IMR-90 (cell line): ENCODE measurements at regions not wholly inside any gene's neighbourhood (a gene's known extent, or its start where the extent isn't known, plus 50 kb on each side); places are given as distances from the start of the nearest gene placed in this dataset.
"Not testable (repeated sequence)": the region's sequence is repeated elsewhere in the genome, so short reads cannot be mapped to it uniquely, and the experiment has no call there.

Experiments
- ATAC-seq: fragments of 200-7000 bp; cut with Tn5 transposase; 2 replicates; pipeline ENCODE4 v1.9.1; 2020; ENCODE audit warnings: low read depth, mild to moderate bottlenecking, moderate library complexity
- BruUV-seq: library from RNA; stranded (reverse); fragments of 400-500 nt; replicated peaks from 2 replicates; lab custom pipeline; 2021; lab: Mats Ljungman, UMichigan
- CTCF ChIA-PET: fragments of 300-600 bp; formaldehyde crosslinking; extraction: SDS; loops from one replicate; lab custom pipeline; 2021; ENCODE audit warnings: antibody characterized with exemption; lab: Yijun Ruan, JAX
- POLR2A ChIA-PET: fragments of 300-600 bp; sonication (Branson Sonifier 250); formaldehyde crosslinking; loops from one replicate; lab custom pipeline; 2022; ENCODE audit warnings: antibody characterized with exemption; ENCODE audit not compliant: unreplicated experiment; lab: Charles Lee
- DNase-seq: peaks from one replicate; pipeline ENCODE4 v3.0.0; 2013
- H2AFZ ChIP-seq: replicated peaks from 2 replicates; pipeline ENCODE3; 2013; ENCODE audit warnings: low read length, mild to moderate bottlenecking; ENCODE audit not compliant: poor library complexity
- H2AK5ac ChIP-seq: 2 replicates; pipeline ENCODE4 v1.6.1; 2013; ENCODE audit warnings: low read depth, low read length, inconsistent platforms
- H2AK9ac ChIP-seq: replicated peaks from 2 replicates; pipeline ENCODE3; 2013; ENCODE audit warnings: mild to moderate bottlenecking, low read depth, low read length, moderate library complexity; ENCODE audit not compliant: poor library complexity
- H2BK120ac ChIP-seq: 2 replicates; pipeline ENCODE4 v1.6.1; 2013; ENCODE audit warnings: low read depth, low read length, inconsistent platforms
- H2BK15ac ChIP-seq: 3 replicates; pipeline ENCODE4 v1.6.1; 2013; ENCODE audit warnings: low read depth, low read length, inconsistent platforms
- H2BK20ac ChIP-seq: 2 replicates; pipeline ENCODE4 v1.6.1; 2013; ENCODE audit warnings: low read depth, mild to moderate bottlenecking, inconsistent platforms, low read length, moderate library complexity
- H2BK5ac ChIP-seq: 2 replicates; pipeline ENCODE4 v1.6.1; 2013; ENCODE audit warnings: mild to moderate bottlenecking, low read depth, low read length, inconsistent platforms; ENCODE audit not compliant: poor library complexity, severe bottlenecking
- H3K14ac ChIP-seq: replicated peaks from 2 replicates; pipeline ENCODE4 v1.6.1; 2013; ENCODE audit warnings: low read depth, low read length, inconsistent platforms
- H3K18ac ChIP-seq: 2 replicates; pipeline ENCODE4 v1.6.1; 2013; ENCODE audit warnings: low read depth, low read length, control low read depth
- H3K23ac ChIP-seq: 2 replicates; pipeline ENCODE4 v1.6.1; 2013; ENCODE audit warnings: low read depth, low read length, inconsistent platforms
- H3K27ac ChIP-seq: 2 replicates; pipeline ENCODE4 v1.5.1; 2013; ENCODE audit warnings: mild to moderate bottlenecking, control low read depth, low read length; ENCODE audit not compliant: insufficient read depth
- H3K27me3 ChIP-seq: 2 replicates; pipeline ENCODE4 v1.6.1; 2013; ENCODE audit warnings: low read length; ENCODE audit not compliant: control insufficient read depth, insufficient read depth
- H3K36me3 ChIP-seq: 2 replicates; pipeline ENCODE4 v1.6.1; 2013; ENCODE audit warnings: low read length, mixed read lengths; ENCODE audit not compliant: control insufficient read depth, insufficient read depth
- H3K4ac ChIP-seq: 2 replicates; pipeline ENCODE4 v1.6.1; 2013; ENCODE audit warnings: low read depth, low read length, inconsistent platforms
- H3K4me1 ChIP-seq: 2 replicates; pipeline ENCODE4 v1.6.1; 2013; ENCODE audit warnings: low read length, mixed read lengths; ENCODE audit not compliant: control insufficient read depth, insufficient read depth
- H3K4me2 ChIP-seq: 2 replicates; pipeline ENCODE4 v1.6.1; 2013; ENCODE audit warnings: low read depth, mild to moderate bottlenecking, control low read depth, low read length, moderate library complexity
- H3K4me3 ChIP-seq: 2 replicates; pipeline ENCODE4 v1.5.1; 2013; ENCODE audit warnings: low read depth, mild to moderate bottlenecking, control low read depth, low read length, moderate library complexity; ENCODE audit not compliant: insufficient read depth
- H3K56ac ChIP-seq: 2 replicates; pipeline ENCODE4 v1.6.1; 2013; ENCODE audit warnings: low read length, inconsistent platforms; ENCODE audit not compliant: insufficient read depth; ENCODE audit errors: extremely low read depth
- H3K79me1 ChIP-seq, 2 experiments: 2 replicates each; pipeline ENCODE4 v1.6.1; 2013; ENCODE audit warnings: low read length in 2 of 2, inconsistent platforms in 1 of 2, low read depth in 1 of 2
- H3K9ac ChIP-seq: 2 replicates; pipeline ENCODE4 v1.6.1; 2013; ENCODE audit warnings: low read depth, low read length, control low read depth
- H3K9me1 ChIP-seq: 2 replicates; pipeline ENCODE4 v1.6.1; 2013; ENCODE audit warnings: low read length, inconsistent platforms; ENCODE audit not compliant: insufficient read depth
- H3K9me3 ChIP-seq: 2 replicates; pipeline ENCODE4 v1.6.1; 2013; ENCODE audit warnings: low read length; ENCODE audit not compliant: control insufficient read depth, insufficient read depth
- H4K20me1 ChIP-seq: 2 replicates; pipeline ENCODE4 v1.6.1; 2013; ENCODE audit warnings: low read length, inconsistent platforms; ENCODE audit not compliant: insufficient read depth
- H4K5ac ChIP-seq: 2 replicates; pipeline ENCODE4 v1.6.1; 2013; ENCODE audit warnings: mild to moderate bottlenecking, low read depth, low read length, control low read depth
- H4K8ac ChIP-seq, 2 experiments: 2 replicates each; pipeline ENCODE4 v1.6.1; 2013; ENCODE audit warnings: low read depth in 2 of 2, low read length in 2 of 2, control low read depth in 1 of 2, inconsistent platforms in 1 of 2
- H4K91ac ChIP-seq: 2 replicates; pipeline ENCODE4 v1.6.1; 2013; ENCODE audit warnings: low read depth, low read length, inconsistent platforms; ENCODE audit not compliant: insufficient read depth
- WGBS, 2 experiments: methylation state at CpG; one replicate each; pipeline versions ENCODE4 v1.1.5 to v1.1.7; 2013; ENCODE audit warnings: missing lambda C conversion rate in 2 of 2; ENCODE audit not compliant: insufficient read length in 1 of 2; ENCODE audit errors: extremely low coverage in 2 of 2; 5-methylcytosine and 5-hydroxymethylcytosine counted together
- dilution Hi-C: fragments of 300-500 bp; cut with HindIII; formaldehyde crosslinking; loops from one replicate; pipeline ENCODE4 v1.14.3; 2018; ENCODE audit warnings: low sequenced_read_pairs; ENCODE audit not compliant: unreplicated experiment
- in situ Hi-C: fragments of 300-500 bp; cut with MboI; formaldehyde crosslinking; loops from 3 replicates; pipeline ENCODE4 v1.14.3; 2019; ENCODE audit warnings: low sequenced_read_pairs, inconsistent platforms, mixed read lengths
- intact Hi-C: fragments of 100-400 bp; cut with micrococcal nuclease; formaldehyde crosslinking; loops from 2 replicates; pipeline ENCODE4 v1.10.0; 2022

DNA sequence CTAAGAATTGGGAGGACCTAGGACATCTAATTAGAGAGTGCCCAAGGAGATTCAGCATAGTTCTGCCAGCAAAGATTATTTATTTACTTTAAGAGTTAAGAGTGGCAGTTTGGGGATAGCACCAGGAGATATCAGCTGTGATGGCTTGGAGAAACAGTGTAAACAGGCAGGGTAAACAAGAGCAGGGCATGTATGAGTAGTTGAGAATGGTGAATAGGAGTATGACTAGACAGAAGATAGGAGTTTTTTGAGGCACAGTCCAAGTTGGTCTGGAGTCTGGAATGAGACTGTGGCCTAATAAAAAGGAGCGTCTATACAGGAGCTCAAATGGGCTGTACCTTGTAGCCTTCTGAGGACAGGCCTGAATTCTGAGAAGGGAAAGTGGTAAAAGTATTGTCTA is 404.1 kb downstream of the BCKDHB start:
- H3K23ac ChIP-seq, dilution Hi-C loops, H3K4ac ChIP-seq, BruUV-seq, H2AK5ac ChIP-seq, H3K4me1 ChIP-seq, H2BK15ac ChIP-seq, H3K56ac ChIP-seq, H3K9me3 ChIP-seq, H3K9me1 ChIP-seq, H2BK120ac ChIP-seq, in situ Hi-C loops, H3K79me1 ChIP-seq, H4K5ac ChIP-seq, H3K4me2 ChIP-seq, CTCF ChIA-PET, H2BK20ac ChIP-seq, H3K18ac ChIP-seq, DNase-seq, H3K27ac ChIP-seq, POLR2A ChIA-PET, H4K91ac ChIP-seq, H3K14ac ChIP-seq, H3K4me3 ChIP-seq, ATAC-seq, H3K27me3 ChIP-seq, H3K9ac ChIP-seq, H4K20me1 ChIP-seq, H2AK9ac ChIP-seq, H2BK5ac ChIP-seq, H3K36me3 ChIP-seq, H4K8ac ChIP-seq, intact Hi-C loops, H2AFZ ChIP-seq: not testable (repeated sequence)
- no CpG with 5 or more reads among the region's 1 CpG for WGBS, 2 experiments
